ENCODE measurements at regions not wholly inside any gene's neighbourhood (a gene's known extent, or its start where the extent isn't known, plus 50 kb on each side); places are given as distances from the start of the nearest gene placed in this dataset.

DNA sequence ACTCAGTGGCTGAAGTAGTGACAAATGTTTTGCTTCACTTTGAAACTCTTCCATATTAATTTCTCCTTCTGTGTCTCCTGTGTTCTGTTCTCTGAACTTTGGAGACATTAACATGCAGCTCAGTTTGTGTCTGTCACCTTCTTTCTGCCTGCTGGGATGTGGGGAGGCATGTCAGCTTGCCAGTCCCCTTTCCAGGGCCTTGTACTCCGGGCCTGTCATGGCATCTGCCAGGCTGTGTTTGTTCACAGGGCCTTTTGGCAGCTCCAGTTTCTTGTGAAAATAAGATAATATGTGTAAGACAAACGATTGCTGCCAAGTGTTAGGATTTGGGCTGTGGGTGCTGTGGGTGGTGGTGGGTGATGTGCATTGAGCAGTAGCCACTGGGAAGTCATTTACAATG lies 76.1 kb upstream of the ELMO1 start:
- WGBS, 2 donors (ENCODE audit: low coverage in 1 of 2), result 40% methylated on average over 2 of the region's 2 CpGs; no CpG with 5 or more reads in 1 of the 2 donors
- TF ChIP-seq, protein P1, sequence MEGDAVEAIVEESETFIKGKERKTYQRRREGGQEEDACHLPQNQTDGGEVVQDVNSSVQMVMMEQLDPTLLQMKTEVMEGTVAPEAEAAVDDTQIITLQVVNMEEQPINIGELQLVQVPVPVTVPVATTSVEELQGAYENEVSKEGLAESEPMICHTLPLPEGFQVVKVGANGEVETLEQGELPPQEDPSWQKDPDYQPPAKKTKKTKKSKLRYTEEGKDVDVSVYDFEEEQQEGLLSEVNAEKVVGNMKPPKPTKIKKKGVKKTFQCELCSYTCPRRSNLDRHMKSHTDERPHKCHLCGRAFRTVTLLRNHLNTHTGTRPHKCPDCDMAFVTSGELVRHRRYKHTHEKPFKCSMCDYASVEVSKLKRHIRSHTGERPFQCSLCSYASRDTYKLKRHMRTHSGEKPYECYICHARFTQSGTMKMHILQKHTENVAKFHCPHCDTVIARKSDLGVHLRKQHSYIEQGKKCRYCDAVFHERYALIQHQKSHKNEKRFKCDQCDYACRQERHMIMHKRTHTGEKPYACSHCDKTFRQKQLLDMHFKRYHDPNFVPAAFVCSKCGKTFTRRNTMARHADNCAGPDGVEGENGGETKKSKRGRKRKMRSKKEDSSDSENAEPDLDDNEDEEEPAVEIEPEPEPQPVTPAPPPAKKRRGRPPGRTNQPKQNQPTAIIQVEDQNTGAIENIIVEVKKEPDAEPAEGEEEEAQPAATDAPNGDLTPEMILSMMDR (IDR thresholded peaks at IDR 0.05), result no peak
- TF ChIP-seq POLR2AphosphoS5 (IDR thresholded peaks at IDR 0.05) (no peak), POLR2A (IDR thresholded peaks at IDR 0.05) (no peak), EP300 (IDR thresholded peaks at IDR 0.05) (no peak)
- no peak for ATAC-seq
- Histone ChIP-seq H3K4me3 (no peak overlapping the region), H3K27ac (no peak overlapping the region), H3K27me3 (no peaks in the 10 kb centered on the region), H3K9me3 (peaks cover 0 to 6% (median 0%) of the 10 kb centered on the region in 3 donors), H3K36me3 (no peaks in the 10 kb centered on the region), H3K4me1 (no peaks in the 10 kb centered on the region)

DNA sequence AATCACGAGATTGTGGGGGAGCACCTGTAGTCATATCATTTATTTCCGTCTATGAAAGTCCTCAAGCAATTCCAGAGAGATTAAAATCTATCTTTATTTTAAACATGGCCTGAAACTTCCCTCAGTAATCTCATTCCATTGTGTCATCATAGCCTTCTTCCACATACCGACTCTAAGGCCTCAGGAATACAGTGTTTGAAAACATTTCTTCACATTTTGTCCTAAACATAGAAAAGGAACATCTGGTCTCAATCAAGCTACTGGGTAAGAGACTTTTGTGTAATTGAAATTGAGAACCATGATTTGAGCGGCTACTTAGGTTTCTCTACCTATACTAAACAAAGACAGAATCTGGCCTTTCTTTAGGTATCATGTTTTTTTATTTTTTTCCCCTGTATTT lies 78.0 kb upstream of the ELMO1 start:
- H3K4me1 ChIP-seq, result no peaks in the 10 kb centered on the region
- H3K36me3 ChIP-seq, result no peaks in the 10 kb centered on the region
- H3K27ac ChIP-seq, result no peak overlapping the region
- ATAC-seq, result no peak
- peaks cover 0 to 4% (median 0%) of the 10 kb centered on the region in 3 donors for H3K9me3 ChIP-seq
- no peaks in the 10 kb centered on the region for H3K27me3 ChIP-seq
- WGBS, 2 donors (ENCODE audit: low coverage in 1 of 2), result 30 to 44% methylated on average over 4 of the region's 4 CpGs
- TF ChIP-seq POLR2A (IDR thresholded peaks at IDR 0.05) (no peak), EP300 (IDR thresholded peaks at IDR 0.05) (no peak), POLR2AphosphoS5 (IDR thresholded peaks at IDR 0.05) (no peak)
- TF ChIP-seq, protein P1 (IDR thresholded peaks at IDR 0.05), result no peak
- H3K4me3 ChIP-seq, result no peak overlapping the region

DNA sequence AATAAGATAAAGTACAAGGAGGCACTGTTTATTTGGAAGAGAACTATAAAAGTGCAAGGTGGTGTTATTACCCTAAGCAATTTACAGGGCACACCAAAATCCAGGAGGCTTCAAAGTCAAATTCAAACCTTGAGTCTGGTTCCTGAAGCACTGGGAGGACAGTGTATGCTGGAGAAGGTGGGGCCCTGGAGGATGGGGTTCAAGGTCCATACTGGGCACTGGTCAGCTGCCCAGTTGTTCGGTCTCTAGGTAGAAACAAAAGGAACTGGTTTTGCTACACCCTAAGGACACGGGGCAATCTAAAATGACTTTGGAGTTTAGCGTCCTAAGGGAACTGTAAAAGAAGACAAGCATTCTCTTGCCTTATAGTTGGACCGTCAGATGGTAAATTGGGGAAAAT lies 78.4 kb upstream of the ELMO1 start:
- H3K4me3 ChIP-seq, result no peak overlapping the region
- H3K9me3 ChIP-seq, result no peaks in the 10 kb centered on the region
- no peak for TF ChIP-seq POLR2AphosphoS5 (IDR thresholded peaks at IDR 0.05)
- TF ChIP-seq, protein P1 (IDR thresholded peaks at IDR 0.05), result no peak
- TF ChIP-seq POLR2A (IDR thresholded peaks at IDR 0.05), result no peak
- TF ChIP-seq EP300 (IDR thresholded peaks at IDR 0.05), result no peak
- H3K27me3 ChIP-seq, result no peaks in the 10 kb centered on the region
- H3K27ac ChIP-seq, result no peak overlapping the region
- WGBS, 2 donors (ENCODE audit: low coverage in 1 of 2), result 90 to 92% methylated on average over 3 to 4 of the region's 4 CpGs
- no peaks in the 10 kb centered on the region for H3K36me3 ChIP-seq
- H3K4me1 ChIP-seq, result no peaks in the 10 kb centered on the region
- no peak for ATAC-seq

DNA sequence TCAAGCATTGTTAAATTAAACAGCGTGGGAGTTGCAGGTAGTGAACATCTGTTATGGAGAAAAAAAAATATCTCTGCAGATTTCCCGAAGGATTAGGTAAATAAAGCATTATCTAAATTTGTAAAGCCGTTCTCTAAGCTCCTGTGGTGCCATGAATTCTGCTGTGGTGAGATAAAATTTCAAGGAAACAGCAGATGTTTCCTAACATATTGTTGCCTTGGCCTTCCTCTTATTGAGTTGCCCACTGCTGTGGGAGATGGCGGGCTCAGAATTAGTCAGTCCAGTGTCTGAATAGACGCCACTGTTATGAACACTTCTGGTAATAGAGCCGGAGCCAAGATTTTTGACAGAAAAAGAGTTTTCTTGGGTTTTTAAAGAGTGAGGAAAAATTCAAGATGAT lies 82.6 kb upstream of the ELMO1 start:
- Histone ChIP-seq H3K9me3 (no peaks in the 10 kb centered on the region), H3K27ac (no peak overlapping the region), H3K4me1 (no peaks in the 10 kb centered on the region), H3K4me3 (no peak overlapping the region), H3K27me3 (no peaks in the 10 kb centered on the region), H3K36me3 (no peaks in the 10 kb centered on the region)
- WGBS, 2 donors (ENCODE audit: low coverage in 1 of 2), result 42 to 59% methylated on average over 6 of the region's 6 CpGs
- ATAC-seq, result no peak
- TF ChIP-seq, protein P1 (IDR thresholded peaks at IDR 0.05), result no peak
- TF ChIP-seq POLR2A (IDR thresholded peaks at IDR 0.05), result no peak
- TF ChIP-seq POLR2AphosphoS5 (IDR thresholded peaks at IDR 0.05), result no peak
- no peak for TF ChIP-seq EP300 (IDR thresholded peaks at IDR 0.05)

DNA sequence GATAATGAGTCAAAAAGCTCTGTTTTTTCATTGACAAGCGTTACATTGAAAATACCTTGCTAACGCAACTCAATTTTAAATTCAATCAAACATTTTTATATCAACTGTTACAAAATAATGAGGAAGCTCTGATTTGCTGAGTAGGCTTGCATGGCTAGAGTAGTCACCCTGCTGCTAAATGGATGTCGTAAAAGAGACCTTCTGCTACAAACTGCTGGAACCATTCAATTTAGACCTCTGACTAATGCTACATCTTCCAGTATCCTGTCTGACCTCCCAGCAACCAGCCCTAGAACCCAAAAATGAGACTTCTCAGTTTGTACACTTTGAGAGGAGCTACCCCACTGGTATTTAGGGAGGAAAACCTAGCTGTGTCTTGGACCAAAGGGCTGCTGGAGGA lies 84.0 kb upstream of the ELMO1 start:
- no peaks in the 10 kb centered on the region for H3K4me1 ChIP-seq
- no peak overlapping the region for H3K27ac ChIP-seq
- no peak for ATAC-seq
- H3K9me3 ChIP-seq, result no peaks in the 10 kb centered on the region
- no peak overlapping the region for H3K4me3 ChIP-seq
- H3K27me3 ChIP-seq, result no peaks in the 10 kb centered on the region
- H3K36me3 ChIP-seq, result no peaks in the 10 kb centered on the region
- WGBS, 2 donors (ENCODE audit: low coverage in 1 of 2), result 88 to 94% methylated on average over 3 of the region's 3 CpGs
- TF ChIP-seq, protein P1 (IDR thresholded peaks at IDR 0.05), result no peak
- TF ChIP-seq POLR2AphosphoS5 (IDR thresholded peaks at IDR 0.05) (no peak), EP300 (IDR thresholded peaks at IDR 0.05) (no peak), POLR2A (IDR thresholded peaks at IDR 0.05) (no peak)
